ENCODE measurements at regions not wholly inside any gene's neighbourhood (a gene's known extent, or its start where the extent isn't known, plus 50 kb on each side); places are given as distances from the start of the nearest gene placed in this dataset. TPM values are rescaled to one million over a fixed set of nuclear protein-coding genes. Genes with fewer than 3 reads are reported as not detected.

DNA sequence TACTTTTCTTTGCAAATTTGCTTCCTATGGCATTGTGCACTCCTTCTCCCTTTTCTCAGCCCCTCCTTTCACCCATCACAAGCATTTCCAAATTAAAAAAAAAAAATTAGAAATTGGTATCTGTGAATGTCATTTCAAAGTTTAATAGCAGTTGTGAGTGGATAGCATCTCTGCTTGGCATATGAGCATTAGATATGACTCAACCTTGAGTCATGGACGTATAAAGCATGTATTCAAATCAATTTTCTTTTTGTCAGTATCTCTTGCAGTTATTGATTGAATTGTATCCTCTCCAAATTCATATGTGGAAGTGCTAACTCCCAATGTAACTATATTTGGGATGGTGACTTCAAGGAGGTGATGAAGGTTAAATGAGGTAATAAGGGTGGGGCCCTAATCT lies 60.1 kb upstream of the MAP3K7 start:
- intact Hi-C loops (cut with DNase I) = no loop called here
- Histone ChIP-seq H3K9me3 (no peaks in the 10 kb centered on the region), H3K27ac (no peak overlapping the region), H3K36me3 (no peaks in the 10 kb centered on the region), H3K4me3 (no peak overlapping the region), H3K4me1 (no peaks in the 10 kb centered on the region), H3K27me3 (ENCODE audit: low read depth) (no peaks in the 10 kb centered on the region)
- ATAC-seq (no peak), DNase-seq (no peak)
- TF ChIP-seq, protein P1, sequence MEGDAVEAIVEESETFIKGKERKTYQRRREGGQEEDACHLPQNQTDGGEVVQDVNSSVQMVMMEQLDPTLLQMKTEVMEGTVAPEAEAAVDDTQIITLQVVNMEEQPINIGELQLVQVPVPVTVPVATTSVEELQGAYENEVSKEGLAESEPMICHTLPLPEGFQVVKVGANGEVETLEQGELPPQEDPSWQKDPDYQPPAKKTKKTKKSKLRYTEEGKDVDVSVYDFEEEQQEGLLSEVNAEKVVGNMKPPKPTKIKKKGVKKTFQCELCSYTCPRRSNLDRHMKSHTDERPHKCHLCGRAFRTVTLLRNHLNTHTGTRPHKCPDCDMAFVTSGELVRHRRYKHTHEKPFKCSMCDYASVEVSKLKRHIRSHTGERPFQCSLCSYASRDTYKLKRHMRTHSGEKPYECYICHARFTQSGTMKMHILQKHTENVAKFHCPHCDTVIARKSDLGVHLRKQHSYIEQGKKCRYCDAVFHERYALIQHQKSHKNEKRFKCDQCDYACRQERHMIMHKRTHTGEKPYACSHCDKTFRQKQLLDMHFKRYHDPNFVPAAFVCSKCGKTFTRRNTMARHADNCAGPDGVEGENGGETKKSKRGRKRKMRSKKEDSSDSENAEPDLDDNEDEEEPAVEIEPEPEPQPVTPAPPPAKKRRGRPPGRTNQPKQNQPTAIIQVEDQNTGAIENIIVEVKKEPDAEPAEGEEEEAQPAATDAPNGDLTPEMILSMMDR (IDR thresholded peaks at IDR 0.05) = no peak

DNA sequence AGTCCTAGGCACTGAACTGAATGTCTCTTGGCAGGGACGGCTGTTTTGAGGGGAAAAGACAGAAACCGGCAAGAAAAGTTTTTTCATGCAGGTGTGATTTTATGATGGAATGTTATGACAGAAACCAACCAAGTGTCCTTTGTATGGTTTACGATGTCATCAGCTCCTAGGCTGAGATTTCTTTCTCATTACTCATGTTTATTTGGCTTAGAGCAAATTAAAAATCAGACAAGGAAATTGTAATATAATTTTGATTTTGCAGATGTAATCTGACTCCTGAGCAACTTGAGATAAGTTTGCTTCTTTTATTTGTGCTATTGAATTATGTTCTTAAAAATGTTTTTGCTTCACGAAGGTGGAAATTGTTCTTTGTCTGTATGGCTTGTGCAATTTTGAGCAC lies 58.8 kb upstream of the MAP3K7 start:
- no peak for DNase-seq
- Histone ChIP-seq H3K27ac (no peak overlapping the region), H3K27me3 (ENCODE audit: low read depth) (no peaks in the 10 kb centered on the region), H3K36me3 (no peaks in the 10 kb centered on the region), H3K9me3 (no peaks in the 10 kb centered on the region), H3K4me1 (no peaks in the 10 kb centered on the region), H3K4me3 (no peak overlapping the region)
- TF ChIP-seq, protein P1 (IDR thresholded peaks at IDR 0.05) = no peak
- no peak for ATAC-seq
- intact Hi-C loops (cut with DNase I) = no loop called here

DNA sequence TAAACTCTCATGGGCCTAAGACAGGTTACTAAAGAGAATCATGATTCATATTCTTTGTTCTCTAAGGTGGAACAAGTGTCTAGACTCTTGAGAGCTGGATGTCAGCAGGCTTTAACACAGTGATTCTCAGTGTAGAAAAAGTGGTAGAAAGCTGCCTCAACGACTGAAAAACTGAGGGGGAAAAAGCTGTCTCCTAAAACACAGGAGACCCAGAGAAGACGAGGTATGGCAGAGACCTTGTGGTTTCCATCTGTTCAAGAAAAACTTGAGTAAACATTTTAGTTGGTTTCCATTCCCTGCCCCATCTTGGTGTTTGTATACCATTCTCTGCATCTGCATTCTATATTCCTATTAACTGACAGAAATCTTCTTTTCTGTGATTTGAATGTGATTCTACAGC lies 57.6 kb upstream of the MAP3K7 start:
- no peak for ATAC-seq
- TF ChIP-seq, protein P1 (IDR thresholded peaks at IDR 0.05) = no peak
- H3K27me3 ChIP-seq (ENCODE audit: low read depth) = no peaks in the 10 kb centered on the region
- no peaks in the 10 kb centered on the region for H3K9me3 ChIP-seq
- DNase-seq = no peak
- no peak overlapping the region for H3K27ac ChIP-seq
- H3K4me3 ChIP-seq = no peak overlapping the region
- intact Hi-C loops (cut with DNase I) = no loop called here
- no peaks in the 10 kb centered on the region for H3K36me3 ChIP-seq
- no peaks in the 10 kb centered on the region for H3K4me1 ChIP-seq

DNA sequence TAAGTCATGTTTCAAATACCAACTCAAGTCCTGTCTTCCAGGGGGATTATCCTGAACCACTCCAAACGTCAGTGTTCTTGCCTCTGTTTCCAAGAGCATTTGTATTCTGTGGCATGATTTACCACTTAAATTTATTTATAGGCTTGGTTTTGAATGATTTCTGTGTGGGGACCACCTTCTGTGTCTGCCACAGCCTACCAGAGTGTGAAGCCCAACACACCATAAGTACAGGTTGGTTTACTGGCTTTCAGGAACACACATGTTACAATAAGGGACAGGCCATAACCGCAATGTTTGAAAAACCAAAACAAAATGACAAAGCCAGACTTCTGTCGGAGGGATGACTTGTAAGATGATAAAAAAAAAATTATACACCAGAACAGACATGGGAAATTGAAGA lies 56.5 kb upstream of the MAP3K7 start:
- H3K36me3 ChIP-seq = no peaks in the 10 kb centered on the region
- intact Hi-C loops (cut with DNase I) = no loop called here
- no peaks in the 10 kb centered on the region for H3K4me1 ChIP-seq
- no peaks in the 10 kb centered on the region for H3K27me3 ChIP-seq (ENCODE audit: low read depth)
- TF ChIP-seq, protein P1 (IDR thresholded peaks at IDR 0.05) = no peak
- DNase-seq (no peak), ATAC-seq (no peak)
- no peaks in the 10 kb centered on the region for H3K9me3 ChIP-seq
- H3K4me3 ChIP-seq = no peak overlapping the region
- H3K27ac ChIP-seq = no peak overlapping the region

DNA sequence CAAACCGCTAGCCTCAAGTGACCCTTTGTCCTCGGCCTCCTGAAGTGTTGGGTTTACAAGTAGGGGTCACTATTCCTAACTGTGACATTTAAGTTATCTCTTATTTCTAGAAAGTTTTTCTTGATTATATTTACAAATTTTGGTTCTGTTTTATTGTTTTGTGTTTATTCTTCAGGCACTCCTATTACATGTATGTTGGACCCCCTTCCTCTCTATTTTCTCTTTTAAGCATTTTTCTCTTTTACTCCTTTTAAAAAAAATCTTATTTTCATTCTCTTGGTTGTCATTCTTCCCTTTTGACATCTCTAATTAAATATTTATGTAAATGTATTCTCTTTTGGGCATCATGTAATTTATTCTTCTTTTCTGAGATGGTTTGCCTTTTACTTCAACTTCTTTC lies 50.4 kb upstream of the MAP3K7 start:
- Histone ChIP-seq H3K4me3 (no peak overlapping the region), H3K9me3 (peaks cover 12% of the 10 kb centered on the region), H3K27ac (no peak overlapping the region), H3K36me3 (no peaks in the 10 kb centered on the region), H3K4me1 (no peaks in the 10 kb centered on the region), H3K27me3 (ENCODE audit: low read depth) (no peaks in the 10 kb centered on the region)
- intact Hi-C loops (cut with DNase I) = no loop called here
- DNase-seq (no peak), ATAC-seq (no peak)
- TF ChIP-seq, protein P1 (IDR thresholded peaks at IDR 0.05) = no peak

Small RNA genes in the stretch of these regions (microRNA-seq; reads per million reads assigned to microRNA genes)
- gene MIR4643 (ENCODE audit: borderline number of aligned reads) = not detected

Measured in lower lobe of right lung (tissue), 2 donors.